Putamen (tissue), 1 donor: ENCODE measurements at regions not wholly inside any gene's neighbourhood (a gene's known extent, or its start where the extent isn't known, plus 50 kb on each side); places are given as distances from the start of the nearest gene placed in this dataset.

Experiments
- DNase-seq: peaks from one replicate; pipeline ENCODE4 v3.0.0-alpha.2; 2016; ENCODE audit warnings: low spot score

DNA sequence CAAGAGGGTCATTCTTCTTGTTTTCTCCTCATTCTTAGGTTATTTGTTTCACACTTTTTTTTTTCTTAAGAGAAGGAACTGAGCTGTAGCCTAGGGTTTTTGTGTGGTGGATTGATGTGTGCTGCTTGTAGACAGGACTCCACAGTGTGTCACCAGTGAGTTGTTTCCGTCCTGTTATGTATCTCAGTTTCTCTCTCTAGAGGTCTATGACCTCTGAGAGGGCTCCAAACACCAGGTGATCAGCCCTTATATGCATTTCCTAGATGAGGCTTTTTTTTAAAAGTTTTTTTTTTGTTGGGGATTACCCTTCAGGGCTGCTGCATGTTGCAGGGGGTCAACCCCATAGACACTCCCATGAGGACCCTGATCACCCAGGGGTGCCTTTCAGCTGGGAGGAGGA is 124.2 kb upstream of the MAST4 start:
- DNase-seq, result no peak

DNA sequence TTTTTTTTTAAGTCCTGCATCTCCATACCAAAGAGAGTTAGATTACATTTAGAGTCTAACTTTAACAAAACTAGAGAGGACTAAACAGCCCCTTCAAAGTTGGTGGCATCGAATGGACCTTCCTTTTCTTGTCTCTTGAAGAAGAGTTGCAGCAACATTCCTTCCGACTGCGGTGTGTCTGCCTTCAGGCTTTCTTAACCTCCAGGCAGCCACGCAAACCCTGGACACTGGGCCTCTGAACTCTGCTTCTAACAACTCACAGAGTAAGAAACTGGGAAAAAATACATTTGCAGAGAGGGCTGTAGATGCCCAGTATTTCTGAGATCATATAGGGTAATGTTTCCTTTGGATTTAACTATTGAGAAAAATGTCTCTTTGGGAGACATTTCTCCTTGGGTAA is 120.5 kb upstream of the MAST4 start:
- DNase-seq, result no peak

DNA sequence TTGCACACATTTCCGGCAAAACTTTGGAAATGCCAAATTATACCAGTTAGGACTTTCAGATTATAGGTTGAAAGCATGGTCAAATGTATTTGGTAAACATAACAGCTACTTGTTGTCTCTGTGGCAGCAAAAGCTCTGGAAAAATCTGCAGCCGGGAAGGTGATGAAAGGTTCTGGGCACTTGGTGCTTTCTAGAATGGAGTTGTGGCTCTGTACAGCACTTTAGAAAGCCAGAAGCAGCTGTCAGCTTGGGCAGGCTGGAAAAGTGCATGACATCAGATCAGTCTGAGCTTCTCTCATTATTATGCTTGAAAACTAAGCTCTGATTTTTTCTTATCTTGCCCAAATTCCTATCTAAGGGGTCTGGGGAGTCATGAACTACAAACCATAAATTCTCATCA is 118.6 kb upstream of the MAST4 start:
- no peak for DNase-seq

DNA sequence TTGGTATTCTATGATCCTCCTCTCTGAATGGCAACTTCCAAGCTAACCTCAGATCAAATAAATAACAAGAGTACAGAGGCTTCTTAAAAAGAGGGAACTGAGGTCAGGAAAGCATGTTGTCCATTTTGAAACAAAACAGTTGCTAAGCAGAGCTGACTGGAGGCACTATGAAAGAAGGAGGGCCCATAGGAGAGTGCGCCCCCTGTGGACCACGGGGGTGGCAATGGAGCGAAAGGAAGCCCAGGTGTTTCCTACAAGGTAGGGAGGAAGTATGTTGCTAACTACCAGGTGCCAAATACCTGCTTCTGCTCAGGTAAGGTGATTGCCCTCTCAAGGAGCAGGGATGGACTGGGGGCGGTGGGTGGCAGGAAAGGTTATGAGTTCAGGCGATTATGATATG is 101.8 kb upstream of the MAST4 start:
- DNase-seq, result no peak

DNA sequence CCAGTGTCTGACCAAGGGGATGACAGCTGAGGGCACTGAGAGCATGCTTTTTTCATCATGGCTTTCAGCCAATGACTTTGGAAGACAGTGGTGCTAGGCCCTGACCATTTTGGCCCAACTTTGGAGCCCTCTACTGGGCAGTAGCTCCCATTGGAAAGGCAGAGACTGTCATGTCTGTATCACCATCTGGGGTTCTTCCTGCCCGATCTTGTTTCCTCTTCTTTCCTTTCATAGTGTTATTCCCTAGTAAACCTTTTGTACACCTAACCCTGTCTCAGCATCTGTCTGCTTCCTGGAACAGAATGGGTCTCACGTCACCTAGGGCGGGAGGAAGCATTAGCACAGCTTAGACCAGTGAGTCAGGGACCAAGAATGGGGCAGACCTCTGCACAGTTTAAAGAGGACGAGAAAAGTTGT is 97.4 kb upstream of the MAST4 start:
- DNase-seq, result no peak

DNA sequence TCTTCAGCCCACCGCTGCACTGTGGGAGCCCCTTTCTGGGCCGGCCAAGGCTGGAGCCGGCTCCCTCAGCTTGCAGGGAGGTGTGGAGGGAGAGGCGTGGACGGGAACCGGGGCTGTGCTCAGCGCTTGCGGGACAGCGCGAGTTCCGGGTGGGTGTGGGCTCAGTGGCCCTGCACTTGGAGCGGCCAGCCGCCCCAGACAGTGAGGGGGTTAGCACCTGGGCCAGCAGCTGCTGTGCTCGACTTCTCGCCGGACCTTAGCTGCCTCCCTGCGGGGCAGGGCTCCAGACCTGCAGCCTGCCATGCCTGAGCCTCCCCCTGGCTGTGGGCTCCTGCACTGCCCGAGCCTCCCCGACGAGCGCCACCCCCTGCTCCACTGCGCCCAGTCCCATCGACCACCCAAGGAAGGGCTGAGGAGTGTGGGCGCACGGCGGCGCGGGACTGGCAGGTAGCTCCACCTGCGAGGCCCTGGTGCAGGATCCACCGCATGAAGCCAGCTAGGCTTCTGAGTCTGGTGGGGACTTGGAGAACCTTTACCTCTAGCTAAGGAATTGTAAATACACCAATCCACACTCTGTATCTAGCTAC is 92.9 kb upstream of the MAST4 start:
- no peak for DNase-seq

DNA sequence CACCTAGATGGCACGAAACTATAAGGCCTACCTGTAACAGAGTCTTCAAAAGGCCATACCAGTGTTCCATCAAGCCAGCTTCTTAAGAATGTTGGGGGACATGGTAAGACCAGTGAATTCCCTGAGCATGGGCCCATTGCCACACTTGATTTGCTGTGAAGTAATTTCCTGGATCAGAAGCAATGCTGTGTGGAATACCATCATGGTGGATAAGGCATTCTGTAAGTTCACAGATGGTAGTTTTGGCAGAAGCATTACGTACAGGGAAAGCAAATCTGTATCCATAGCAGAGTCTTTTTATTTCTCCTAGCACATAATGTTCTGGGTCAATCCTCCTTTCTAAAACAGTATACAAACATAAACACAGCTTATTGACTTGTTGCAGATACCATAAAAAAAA is 89.1 kb upstream of the MAST4 start:
- no peak for DNase-seq

DNA sequence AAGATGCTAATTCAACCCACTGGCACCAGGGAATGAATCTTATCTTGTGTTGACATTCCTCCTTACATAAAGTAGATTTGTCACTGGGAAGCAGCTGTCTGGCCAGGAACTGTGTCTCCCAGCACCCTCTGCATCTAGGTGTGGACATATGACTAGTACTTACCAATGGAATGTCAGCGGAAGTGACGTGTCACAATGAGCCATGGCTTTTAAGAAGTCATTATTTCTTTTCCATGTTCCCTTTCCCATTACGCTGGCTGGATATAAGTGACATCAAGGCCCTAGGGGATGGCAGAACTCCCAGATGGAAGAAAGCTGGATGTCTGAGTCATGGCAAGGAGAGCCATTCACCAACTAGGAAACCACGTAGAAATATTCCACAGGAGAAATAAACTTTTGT is 84.7 kb upstream of the MAST4 start:
- no peak for DNase-seq

DNA sequence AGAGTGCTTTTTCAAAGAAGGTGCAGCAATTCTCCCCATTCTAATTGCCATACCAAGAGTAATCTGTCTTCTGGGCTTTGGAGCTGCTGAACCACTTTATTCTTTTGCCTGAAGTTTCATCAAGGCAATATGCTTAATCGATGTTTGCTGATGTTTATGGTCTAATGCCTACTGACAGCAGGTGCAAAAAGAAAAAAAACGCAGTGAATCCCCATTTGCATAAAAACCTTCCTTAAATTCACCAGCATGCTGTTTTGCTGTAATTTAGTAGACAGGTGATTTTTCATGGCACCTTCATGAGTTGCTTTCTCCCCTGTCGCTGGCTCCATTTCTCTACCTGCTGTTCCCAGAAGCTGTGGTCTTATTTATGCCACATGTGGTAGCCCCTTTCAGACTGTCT is 83.1 kb upstream of the MAST4 start:
- no peak for DNase-seq

DNA sequence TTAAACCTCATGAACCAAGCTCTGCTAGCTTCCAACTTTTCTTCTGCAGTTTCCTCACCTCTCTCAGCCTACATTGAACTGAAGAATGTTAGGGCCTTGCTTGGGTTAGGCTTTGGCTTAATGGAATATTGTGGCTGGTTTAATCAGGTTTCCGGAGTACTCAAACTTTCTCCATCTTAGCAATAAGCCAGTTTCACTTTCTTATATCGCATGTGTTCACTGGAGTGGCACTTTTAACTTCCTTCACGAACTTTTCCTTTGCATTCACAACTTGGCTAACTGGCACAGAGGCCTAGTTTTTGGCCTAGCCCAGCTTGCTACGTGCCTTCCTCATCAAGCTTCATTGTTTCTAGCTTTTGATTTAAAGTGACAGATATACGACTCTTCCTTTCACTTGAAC is 81.0 kb upstream of the MAST4 start:
- no peak for DNase-seq

DNA sequence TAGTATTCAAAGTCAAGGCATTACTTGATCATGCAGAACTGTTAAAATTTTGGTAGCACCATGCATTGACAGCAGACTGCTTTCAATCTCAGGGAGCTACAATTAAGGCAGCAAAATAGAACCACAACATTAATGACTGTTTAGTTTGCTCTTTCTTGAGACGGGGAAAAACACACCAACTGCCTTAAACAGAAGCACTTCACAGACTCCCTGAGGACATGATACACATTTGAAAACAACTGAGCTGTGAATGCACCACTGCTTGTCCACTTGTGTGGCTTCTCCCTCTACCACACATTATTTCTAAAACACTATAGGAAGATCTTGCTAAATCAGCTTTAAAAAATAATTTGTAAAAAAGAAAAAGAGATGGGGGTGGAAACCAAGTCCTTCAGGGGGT is 79.6 kb upstream of the MAST4 start:
- DNase-seq, result no peak

DNA sequence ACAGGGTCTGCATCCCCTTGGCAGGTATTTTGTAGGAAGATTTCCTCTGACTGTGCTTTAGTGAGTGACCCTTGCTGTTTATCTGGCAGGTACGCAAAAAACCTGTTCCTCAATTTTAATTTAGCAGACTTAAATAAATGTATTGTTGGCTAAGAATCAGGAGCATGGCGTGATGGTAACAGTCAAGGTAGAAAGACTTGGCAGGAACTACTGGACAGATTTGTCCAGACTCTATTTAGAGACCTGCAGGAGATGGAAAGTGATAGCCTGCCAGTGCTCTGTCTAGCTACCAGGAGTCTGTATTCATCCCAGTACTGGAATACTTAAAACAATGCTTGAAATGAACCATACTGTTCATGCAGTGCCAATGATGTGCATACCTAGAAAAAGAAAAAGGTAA is 78.8 kb upstream of the MAST4 start:
- DNase-seq, result no peak

DNA sequence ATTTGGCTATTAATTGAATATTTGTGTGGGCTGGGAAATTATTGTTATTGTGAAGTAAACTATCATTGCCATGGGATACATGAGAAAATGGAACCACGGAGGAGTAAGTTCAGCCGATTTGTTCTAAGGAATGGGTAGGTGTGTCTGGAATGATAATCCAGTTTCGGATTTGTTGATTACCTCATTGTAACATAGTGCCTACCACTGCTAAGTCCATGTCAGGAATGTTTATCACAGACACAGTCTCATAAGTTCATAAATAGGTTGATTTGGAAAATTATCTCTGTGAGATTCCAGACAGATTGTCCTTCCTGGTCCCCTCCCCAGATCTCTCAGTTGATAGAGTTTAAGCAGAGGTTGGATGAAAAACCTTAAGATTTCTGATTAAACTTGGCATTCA is 78.1 kb upstream of the MAST4 start:
- no peak for DNase-seq

DNA sequence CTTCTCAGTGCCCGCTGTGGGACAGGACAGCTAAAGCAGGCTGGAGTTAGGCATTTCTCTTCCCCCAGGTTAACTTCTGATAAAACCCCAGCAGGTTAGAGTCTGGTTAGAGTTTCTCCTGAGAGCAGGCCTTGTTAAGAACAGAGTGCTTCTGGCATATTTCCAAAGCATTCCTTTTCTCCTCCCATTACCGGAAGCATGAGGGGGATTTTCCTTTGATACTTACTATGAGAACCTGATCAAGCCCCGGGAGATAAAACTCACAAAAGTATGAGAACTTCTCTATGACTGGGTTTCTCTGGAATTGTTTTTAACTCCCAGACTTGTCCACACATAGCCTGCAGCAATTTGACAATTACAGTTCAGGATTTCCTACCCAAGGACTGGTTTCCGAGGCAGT is 77.4 kb upstream of the MAST4 start:
- no peak for DNase-seq

DNA sequence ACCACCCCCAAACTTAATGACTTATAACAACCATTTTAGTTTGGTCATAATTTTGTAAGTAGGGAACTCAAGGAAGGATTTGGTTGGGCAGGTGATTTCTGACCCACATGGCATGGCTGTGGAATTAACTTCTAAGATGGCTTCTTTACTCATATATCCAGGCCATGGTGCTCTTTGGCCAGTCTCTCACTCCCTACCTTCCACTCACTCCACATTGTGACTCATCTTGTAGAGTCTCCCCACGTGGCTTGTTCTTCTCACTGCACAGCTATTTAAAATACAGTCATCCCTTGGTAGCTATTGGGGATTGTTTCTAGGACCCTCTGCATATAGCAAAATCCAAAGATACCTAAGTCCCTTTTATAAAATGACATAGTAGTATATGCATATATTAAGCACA is 76.6 kb upstream of the MAST4 start:
- no peak for DNase-seq

DNA sequence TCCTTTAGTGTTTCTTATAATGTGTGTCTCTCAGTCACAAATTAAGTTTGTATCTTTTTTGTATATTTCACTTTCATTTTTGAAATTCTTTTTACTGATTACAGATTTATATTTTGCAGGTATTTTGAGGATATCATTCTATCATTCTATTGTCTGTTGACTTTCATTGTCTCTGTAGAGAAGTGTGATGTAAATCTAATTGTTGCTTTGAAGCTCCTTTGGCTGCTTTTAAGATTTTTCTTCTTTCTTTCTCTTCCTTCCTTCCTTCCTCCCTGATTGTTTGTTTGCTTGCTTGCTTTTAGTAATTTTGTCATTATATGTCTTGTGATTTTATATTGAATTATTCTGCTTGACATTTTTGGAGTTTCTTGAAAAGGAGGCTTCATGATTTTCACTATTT is 75.3 kb upstream of the MAST4 start:
- no peak for DNase-seq

DNA sequence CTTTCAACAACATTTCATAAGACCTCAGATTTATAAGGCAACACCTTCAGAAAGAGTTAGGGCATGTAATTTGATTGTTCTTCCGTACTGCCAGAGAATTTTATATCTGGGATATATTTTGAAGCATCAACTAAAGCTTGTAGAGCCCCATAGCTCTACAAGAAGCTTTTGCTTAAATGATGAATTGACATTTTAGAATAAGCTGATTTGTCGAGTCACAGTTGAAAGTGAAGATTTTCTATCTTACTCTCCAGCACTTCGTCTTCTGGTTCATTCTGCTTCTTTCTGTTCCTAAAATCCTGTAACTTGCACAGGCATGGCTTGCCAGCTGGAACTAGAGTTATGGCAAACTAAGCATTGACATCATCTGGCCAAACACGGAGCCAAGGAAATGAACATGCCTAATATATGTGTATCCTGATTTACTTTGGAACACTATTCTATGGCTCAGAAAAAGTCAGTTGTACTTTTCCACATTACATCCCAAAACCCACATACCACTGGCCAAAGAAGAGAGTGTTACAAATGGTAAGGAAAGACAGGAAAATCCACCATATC is 68.6 kb upstream of the MAST4 start:
- DNase-seq, result no peak

DNA sequence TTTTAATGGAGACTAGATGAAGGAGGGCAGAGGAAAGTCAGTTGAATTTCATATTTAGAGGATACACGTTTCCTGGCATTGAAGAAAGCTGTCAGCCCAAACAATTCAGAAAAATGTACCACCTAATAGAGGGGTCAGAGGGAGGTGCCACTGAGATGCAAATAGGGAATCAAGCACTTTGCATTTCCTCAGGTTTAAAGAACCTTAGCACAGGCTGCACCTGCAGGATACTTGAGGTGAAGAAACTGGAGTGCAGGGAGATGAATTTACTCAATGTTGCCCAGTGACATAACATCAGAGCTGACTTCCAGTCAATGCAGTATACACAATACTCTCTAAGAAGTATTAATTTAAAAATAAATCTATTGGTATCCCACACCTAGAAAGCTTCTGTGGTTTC is 67.0 kb upstream of the MAST4 start:
- DNase-seq, result no peak

DNA sequence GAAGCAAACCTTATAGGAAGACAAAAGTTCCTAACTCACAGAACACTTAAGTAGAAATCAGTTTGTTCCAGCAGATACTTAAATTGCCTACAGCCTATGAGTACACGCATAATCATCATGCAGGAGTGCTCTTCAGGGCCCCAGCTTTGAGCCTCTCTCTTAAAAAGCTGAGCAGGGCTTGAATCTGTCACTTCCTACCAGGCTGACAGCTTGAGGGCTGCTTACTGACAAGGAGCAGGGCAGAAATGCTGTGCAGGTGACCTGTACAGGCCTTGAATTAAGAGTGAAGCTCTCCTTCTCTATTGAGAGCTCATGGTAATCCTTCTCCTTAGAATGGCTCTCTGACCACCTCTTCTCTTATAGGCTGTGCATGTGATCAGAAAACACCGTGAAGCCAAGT is 66.5 kb upstream of the MAST4 start:
- DNase-seq, result no peak

DNA sequence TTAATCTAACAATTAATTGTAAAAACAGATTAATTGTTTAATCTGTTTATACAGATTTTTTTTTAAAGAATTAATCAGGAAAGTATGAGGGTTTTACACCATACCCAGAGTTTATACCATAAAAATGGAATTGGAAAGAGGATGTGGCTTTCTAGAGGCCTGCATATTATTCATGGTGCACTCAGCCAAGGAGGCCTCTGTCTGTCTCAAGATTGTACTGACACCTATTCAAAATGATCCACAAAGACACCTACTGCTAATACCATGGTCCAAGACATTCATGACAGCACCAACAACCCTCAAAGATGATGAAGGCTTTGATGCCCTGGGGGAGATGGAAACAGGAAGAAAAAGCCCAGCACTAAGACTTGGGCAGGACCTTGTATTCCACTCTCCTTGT is 58.1 kb upstream of the MAST4 start:
- no peak for DNase-seq

DNA sequence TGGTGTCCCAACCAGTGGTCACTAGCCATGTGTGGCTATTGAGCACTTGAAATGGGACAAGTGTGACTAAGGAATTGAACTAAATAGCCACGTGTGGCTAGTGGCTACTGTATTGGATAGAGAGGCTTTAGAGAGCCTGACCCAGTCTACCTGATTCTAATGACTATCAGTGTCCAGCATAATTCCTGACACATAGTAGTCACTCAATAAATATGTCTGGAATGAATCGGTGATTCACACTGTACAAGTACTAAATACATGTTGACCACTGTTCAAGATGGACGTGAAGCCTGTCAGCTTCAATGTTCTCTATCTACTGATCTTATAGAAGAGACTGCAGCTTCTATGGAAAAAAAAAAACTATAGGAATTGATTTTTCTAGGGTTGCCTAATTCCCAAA is 57.7 kb upstream of the MAST4 start:
- no peak for DNase-seq

DNA sequence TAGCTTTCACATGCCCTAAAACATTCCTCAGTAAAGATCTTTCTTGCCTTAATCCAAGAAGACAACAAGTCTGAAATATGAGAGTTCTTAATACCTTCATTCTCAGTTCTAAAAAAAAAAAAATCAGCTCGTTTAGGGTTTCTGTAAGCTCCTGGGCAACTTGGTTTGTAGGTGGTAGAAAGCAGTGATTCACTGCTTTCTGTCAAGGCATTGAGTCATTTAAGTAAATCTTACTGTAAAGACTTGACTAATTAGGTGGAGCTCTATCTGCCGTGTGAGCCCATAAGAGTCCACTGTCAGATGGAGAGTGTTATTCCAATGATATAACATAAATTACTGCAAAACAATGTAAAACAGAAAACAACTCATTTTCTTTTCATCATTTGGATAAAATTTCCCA is 56.1 kb upstream of the MAST4 start:
- no peak for DNase-seq

DNA sequence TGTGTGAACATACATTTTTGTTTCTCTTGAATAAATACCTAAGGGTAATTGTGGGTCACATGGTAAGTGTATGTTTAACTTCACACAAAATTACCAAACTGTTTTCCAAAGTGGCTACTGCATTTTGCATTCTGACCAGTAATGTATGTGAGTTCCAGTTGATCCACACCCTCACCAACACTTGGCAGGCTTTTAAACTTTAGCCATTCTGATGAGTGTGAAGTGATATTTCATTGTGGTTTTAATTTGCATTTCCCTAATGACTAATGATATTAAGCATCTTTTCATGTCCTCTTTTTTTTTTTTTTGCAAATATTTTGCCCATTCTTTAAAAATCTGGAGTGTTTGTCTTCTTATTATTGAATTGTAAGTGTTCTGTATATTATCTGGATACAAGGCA is 53.5 kb upstream of the MAST4 start:
- DNase-seq, result no peak
